NCI-H82 treated with DMSO at 0.1 percent for 48 hours (cell line): ENCODE measurements at regions not wholly inside any gene's neighbourhood (a gene's known extent, or its start where the extent isn't known, plus 50 kb on each side); places are given as distances from the start of the nearest gene placed in this dataset.
A peak's percentile ranks its signal among the peaks of the same experiment; 100 is the strongest.

Experiments used
- DNase-seq: peaks from one replicate; lab custom pipeline; 2025; ENCODE audit not compliant: unreplicated experiment; lab: John Stamatoyannopoulos, UW

- no peak for DNase-seq
Measured at GRCh38 chr14:66395300-66395699, 90.9 kb upstream of the CCDC196 start.

- no peak for DNase-seq
Measured at GRCh38 chr14:66396164-66396563, 90.0 kb upstream of the CCDC196 start.

GRCh38 chr14:66398437-66398836 is 87.7 kb upstream of the CCDC196 start:
- DNase-seq = no peak

GRCh38 chr14:66401449-66402095 is 84.6 kb upstream of the CCDC196 start:
- no peak for DNase-seq

GRCh38 chr14:66403183-66403582 is 83.0 kb upstream of the CCDC196 start:
- DNase-seq = peak; percentile 1

GRCh38 chr14:66404051-66404545 is 82.1 kb upstream of the CCDC196 start:
- DNase-seq = no peak

- no peak for DNase-seq
Measured at GRCh38 chr14:66405158-66405557, 81.0 kb upstream of the CCDC196 start.

- no peak for DNase-seq
Measured at GRCh38 chr14:66413901-66414300, 72.3 kb upstream of the CCDC196 start.

- DNase-seq = no peak
Measured at GRCh38 chr14:66414511-66414910, 71.7 kb upstream of the CCDC196 start.

- no peak for DNase-seq
Measured at GRCh38 chr14:66420251-66421006, 65.7 kb upstream of the CCDC196 start.

GRCh38 chr14:66421990-66422946 is 63.9 kb upstream of the CCDC196 start:
- DNase-seq = no peak

- no peak for DNase-seq
Measured at GRCh38 chr14:66425402-66425801, 60.8 kb upstream of the CCDC196 start.

- no peak for DNase-seq
Measured at GRCh38 chr14:66426451-66426850, 59.7 kb upstream of the CCDC196 start.

- DNase-seq = no peak
Measured at GRCh38 chr14:66432334-66432733, 53.8 kb upstream of the CCDC196 start.

- DNase-seq = no peak
Measured at GRCh38 chr14:66434464-66434863, 51.7 kb upstream of the CCDC196 start.

GRCh38 chr14:66435683-66436082 is 50.5 kb upstream of the CCDC196 start:
- DNase-seq = no peak
